HepG2 (cell line): ENCODE measurements at regions not wholly inside any gene's neighbourhood (a gene's known extent, or its start where the extent isn't known, plus 50 kb on each side); places are given as distances from the start of the nearest gene placed in this dataset.

ENCODE experiments used
- BHLHE40 ChIP-seq: IDR thresholded peaks from 2 replicates; pipeline ENCODE4 v1.6.1; 2011; ENCODE audit warnings: low read length, improper control_type of control experiment
- CTCF ChIP-seq: sonication (generic); formaldehyde crosslinking; IDR thresholded peaks from 2 replicates; pipeline ENCODE4 v1.5.0; 2020; ENCODE audit warnings: mild to moderate bottlenecking, missing genetic modification reagents, moderate library complexity
- NCOA1 ChIP-seq: sonication (generic); formaldehyde crosslinking; IDR thresholded peaks from 2 replicates; pipeline ENCODE4 v1.9.0; 2021; ENCODE audit warnings: missing genetic modification reagents
- NFIC ChIP-seq: IDR thresholded peaks from 2 replicates; pipeline ENCODE4 v1.6.1; 2012; ENCODE audit warnings: mild to moderate bottlenecking, low read length, inconsistent platforms
- NPAS2 ChIP-seq: sonication (generic); formaldehyde crosslinking; IDR thresholded peaks from 2 replicates; pipeline ENCODE4 v1.8.0; 2022; ENCODE audit warnings: mild to moderate bottlenecking, missing genetic modification reagents, borderline replicate concordance
- POLR2AphosphoS5 ChIP-seq: IDR thresholded peaks from 2 replicates; pipeline ENCODE4 v1.6.1; 2012; ENCODE audit warnings: low read depth, low read length
- USF2 ChIP-seq, 2 experiments: sonication (generic) in 1 of 2; formaldehyde crosslinking in 1 of 2; IDR thresholded peaks; 2 replicates each; pipeline versions ENCODE4 v1.5.1 to v1.6.1; 2011 to 2020; ENCODE audit warnings: borderline replicate concordance in 1 of 2, low read depth in 1 of 2, low read length in 1 of 2, mild to moderate bottlenecking in 1 of 2, missing genetic modification reagents in 1 of 2, moderate library complexity in 1 of 2
- ZC3H13 ChIP-seq: sonication (generic); formaldehyde crosslinking; IDR thresholded peaks from 2 replicates; pipeline ENCODE4 v1.8.1; 2023; ENCODE audit warnings: mild to moderate bottlenecking, missing genetic modification reagents, moderate library complexity
- ZFP37 ChIP-seq: sonication (generic); formaldehyde crosslinking; IDR thresholded peaks from 2 replicates; pipeline ENCODE4 v1.4.0; 2020; ENCODE audit warnings: missing genetic modification reagents, borderline replicate concordance
- ZNF776 ChIP-seq: sonication (generic); formaldehyde crosslinking; IDR thresholded peaks from 2 replicates; pipeline ENCODE4 v1.4.0; 2020; ENCODE audit warnings: mild to moderate bottlenecking, missing genetic modification reagents
- TF ChIP-seq, protein P1 (sequence below): sonication (generic); formaldehyde crosslinking; conservative IDR thresholded peaks from 2 replicates; pipeline ENCODE4 v1.4.0; 2020; ENCODE audit warnings: missing genetic modification reagents
- TF ChIP-seq, protein P2 (sequence below): sonication (generic); formaldehyde crosslinking; IDR thresholded peaks from 2 replicates; pipeline ENCODE4 v1.4.0; 2020; ENCODE audit warnings: missing genetic modification reagents

- no peak for TF ChIP-seq CTCF (CRISPR knock-in tag)
- TF ChIP-seq NCOA1, result no peak
- TF ChIP-seq, protein P1, sequence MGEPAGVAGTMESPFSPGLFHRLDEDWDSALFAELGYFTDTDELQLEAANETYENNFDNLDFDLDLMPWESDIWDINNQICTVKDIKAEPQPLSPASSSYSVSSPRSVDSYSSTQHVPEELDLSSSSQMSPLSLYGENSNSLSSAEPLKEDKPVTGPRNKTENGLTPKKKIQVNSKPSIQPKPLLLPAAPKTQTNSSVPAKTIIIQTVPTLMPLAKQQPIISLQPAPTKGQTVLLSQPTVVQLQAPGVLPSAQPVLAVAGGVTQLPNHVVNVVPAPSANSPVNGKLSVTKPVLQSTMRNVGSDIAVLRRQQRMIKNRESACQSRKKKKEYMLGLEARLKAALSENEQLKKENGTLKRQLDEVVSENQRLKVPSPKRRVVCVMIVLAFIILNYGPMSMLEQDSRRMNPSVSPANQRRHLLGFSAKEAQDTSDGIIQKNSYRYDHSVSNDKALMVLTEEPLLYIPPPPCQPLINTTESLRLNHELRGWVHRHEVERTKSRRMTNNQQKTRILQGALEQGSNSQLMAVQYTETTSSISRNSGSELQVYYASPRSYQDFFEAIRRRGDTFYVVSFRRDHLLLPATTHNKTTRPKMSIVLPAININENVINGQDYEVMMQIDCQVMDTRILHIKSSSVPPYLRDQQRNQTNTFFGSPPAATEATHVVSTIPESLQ (CRISPR knock-in tag), result no peak
- no peak for TF ChIP-seq POLR2AphosphoS5
- TF ChIP-seq BHLHE40, result no peak
- no peak for TF ChIP-seq ZFP37
- no peak for TF ChIP-seq ZC3H13 (CRISPR knock-in tag)
- TF ChIP-seq ZNF776 (CRISPR knock-in tag), result no peak
- no peak for TF ChIP-seq USF2 (IDR thresholded peaks at IDR 0.05; ENCODE audit: low read depth, low read length)
- TF ChIP-seq USF2 (CRISPR knock-in tag; IDR thresholded peaks at IDR 0.05; ENCODE audit: borderline replicate concordance), result no peak
- TF ChIP-seq NPAS2 (CRISPR knock-in tag), result no peak
- TF ChIP-seq, protein P2, sequence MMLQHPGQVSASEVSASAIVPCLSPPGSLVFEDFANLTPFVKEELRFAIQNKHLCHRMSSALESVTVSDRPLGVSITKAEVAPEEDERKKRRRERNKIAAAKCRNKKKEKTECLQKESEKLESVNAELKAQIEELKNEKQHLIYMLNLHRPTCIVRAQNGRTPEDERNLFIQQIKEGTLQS (CRISPR knock-in tag), result no peak
- TF ChIP-seq NFIC, result no peak
Observed at GRCh38 chr2:8457699-8458502, 224.0 kb upstream of the ID2 start.
